Pulmonary artery endothelial cell (primary cell): ENCODE measurements at regions not wholly inside any gene's neighbourhood (a gene's known extent, or its start where the extent isn't known, plus 50 kb on each side); places are given as distances from the start of the nearest gene placed in this dataset.
"Not testable (repeated sequence)": the region's sequence is repeated elsewhere in the genome, so short reads cannot be mapped to it uniquely, and the experiment has no call there.

Source experiments
- DNase-seq: peaks from one replicate; pipeline ENCODE4 v3.0.0-alpha.2; 2011; ENCODE audit warnings: low read depth, low spot score

- DNase-seq: no peak
Observed at GRCh38 chr2:8380026-8380425, 301.8 kb upstream of the ID2 start.

- DNase-seq: no peak
Observed at GRCh38 chr2:8380566-8380965, 301.3 kb upstream of the ID2 start.

- DNase-seq: no peak
Observed at GRCh38 chr2:8382485-8382884, 299.4 kb upstream of the ID2 start.

- DNase-seq: not testable (repeated sequence)
Observed at GRCh38 chr2:8386748-8387147, 295.1 kb upstream of the ID2 start.

- DNase-seq: no peak
Observed at GRCh38 chr2:8388781-8389180, 293.1 kb upstream of the ID2 start.

- no peak for DNase-seq
Observed at GRCh38 chr2:8389431-8390108, 292.3 kb upstream of the ID2 start.

- DNase-seq: no peak
Observed at GRCh38 chr2:8391126-8391525, 290.7 kb upstream of the ID2 start.

- DNase-seq: no peak
Observed at GRCh38 chr2:8391584-8391983, 290.3 kb upstream of the ID2 start.

- DNase-seq: no peak
Observed at GRCh38 chr2:8392098-8392866, 289.6 kb upstream of the ID2 start.

GRCh38 chr2:8393506-8393905 is 288.4 kb upstream of the ID2 start:
- no peak for DNase-seq

- no peak for DNase-seq
Observed at GRCh38 chr2:8394131-8394530, 287.7 kb upstream of the ID2 start.

GRCh38 chr2:8394569-8395359 is 287.1 kb upstream of the ID2 start:
- DNase-seq: no peak

- no peak for DNase-seq
Observed at GRCh38 chr2:8395718-8396117, 286.1 kb upstream of the ID2 start.

GRCh38 chr2:8398040-8398668 is 283.7 kb upstream of the ID2 start:
- DNase-seq: no peak

GRCh38 chr2:8399731-8400130 is 282.1 kb upstream of the ID2 start:
- no peak for DNase-seq

- no peak for DNase-seq
Observed at GRCh38 chr2:8400196-8400595, 281.7 kb upstream of the ID2 start.

- no peak for DNase-seq
Observed at GRCh38 chr2:8402222-8402621, 279.6 kb upstream of the ID2 start.

GRCh38 chr2:8403876-8404275 is 278.0 kb upstream of the ID2 start:
- no peak for DNase-seq

GRCh38 chr2:8405334-8405733 is 276.5 kb upstream of the ID2 start:
- DNase-seq: no peak

GRCh38 chr2:8406271-8406670 is 275.6 kb upstream of the ID2 start:
- DNase-seq: no peak

- no peak for DNase-seq
Observed at GRCh38 chr2:8407332-8407731, 274.5 kb upstream of the ID2 start.
